ENCODE measurements at regions not wholly inside any gene's neighbourhood (a gene's known extent, or its start where the extent isn't known, plus 50 kb on each side); places are given as distances from the start of the nearest gene placed in this dataset.

- Histone ChIP-seq H3K9ac (ENCODE audit: extremely low read depth, insufficient read length, low read length) (no peak overlapping the region), H2AFZ (ENCODE audit: low read length) (no peak overlapping the region), H3K79me2 (ENCODE audit: insufficient read depth, low read length) (no peaks in the 10 kb centered on the region), H3K4ac (ENCODE audit: low read depth, low read length) (no peak overlapping the region), H4K91ac (ENCODE audit: insufficient read length, low read depth, low read length) (no peak overlapping the region), H2BK20ac (ENCODE audit: low read depth, low read length, poor library complexity, severe bottlenecking) (no peak overlapping the region), H3K4me1 (ENCODE audit: insufficient read depth, low read length) (0 out of 2 replicates have a peak, but pooled peaks cover 2% of the 10 kb centered on the region), H4K5ac (ENCODE audit: insufficient read length, low read depth, low read length) (no peak overlapping the region), H4K20me1 (ENCODE audit: control insufficient read depth, insufficient read depth, insufficient read length) (no peaks in the 10 kb centered on the region), H3K23ac (ENCODE audit: insufficient read length, low read depth, low read length) (no peak overlapping the region), H2BK15ac (ENCODE audit: low read depth, low read length) (no peak overlapping the region), H3K18ac (ENCODE audit: insufficient read length, low read depth, low read length) (no peak overlapping the region), H3K9me3 (ENCODE audit: control insufficient read depth, low read depth, low read length) (peaks cover 5% of the 10 kb centered on the region), H3K27me3 (ENCODE audit: insufficient read depth, low read length) (no peaks in the 10 kb centered on the region), H3T11ph (ENCODE audit: low read length) (no peak overlapping the region), H3K79me1 (ENCODE audit: insufficient read depth, low read depth, low read length, poor library complexity, severe bottlenecking) (no peaks in the 10 kb centered on the region), H3K14ac (ENCODE audit: insufficient read depth, low read length) (no peak overlapping the region), H3K4me2 (ENCODE audit: insufficient read depth, insufficient read length, low read length) (no peak overlapping the region), H2AK5ac (ENCODE audit: insufficient read length, low read length) (no peak overlapping the region), H2BK12ac (ENCODE audit: insufficient read length, low read depth, low read length) (no peak overlapping the region), H2BK120ac (ENCODE audit: low read depth, low read length, poor library complexity, severe bottlenecking) (no peak overlapping the region), H3K56ac (ENCODE audit: insufficient read length, low read depth, low read length) (no peak overlapping the region), H2BK5ac (ENCODE audit: insufficient read length, low read length) (no peak overlapping the region), H3K27ac (ENCODE audit: insufficient read length, low read depth, low read length) (no peak overlapping the region), H3K23me2 (ENCODE audit: insufficient read length, low read depth, low read length, poor library complexity, severe bottlenecking) (no peaks in the 10 kb centered on the region), H4K8ac (replicated peaks; ENCODE audit: insufficient read length, low read depth, low read length) (no peak overlapping the region)
- no peak overlapping the region for H3K4me3 Mint-ChIP-seq
- peaks cover 4% of the 10 kb centered on the region; the same call in 1 of the 2 replicates for H3K27me3 Mint-ChIP-seq (ENCODE audit: low read depth)
- H3K4me1 Mint-ChIP-seq, result peaks cover 4 to 20% of the 10 kb centered on the region in 2 experiments
- no peak overlapping the region for H3K27ac Mint-ChIP-seq
- DNase-seq, result no peak
- H3K9me3 Mint-ChIP-seq, result peaks cover 56 to 61% of the 10 kb centered on the region in 2 experiments
- TF ChIP-seq, protein P1, sequence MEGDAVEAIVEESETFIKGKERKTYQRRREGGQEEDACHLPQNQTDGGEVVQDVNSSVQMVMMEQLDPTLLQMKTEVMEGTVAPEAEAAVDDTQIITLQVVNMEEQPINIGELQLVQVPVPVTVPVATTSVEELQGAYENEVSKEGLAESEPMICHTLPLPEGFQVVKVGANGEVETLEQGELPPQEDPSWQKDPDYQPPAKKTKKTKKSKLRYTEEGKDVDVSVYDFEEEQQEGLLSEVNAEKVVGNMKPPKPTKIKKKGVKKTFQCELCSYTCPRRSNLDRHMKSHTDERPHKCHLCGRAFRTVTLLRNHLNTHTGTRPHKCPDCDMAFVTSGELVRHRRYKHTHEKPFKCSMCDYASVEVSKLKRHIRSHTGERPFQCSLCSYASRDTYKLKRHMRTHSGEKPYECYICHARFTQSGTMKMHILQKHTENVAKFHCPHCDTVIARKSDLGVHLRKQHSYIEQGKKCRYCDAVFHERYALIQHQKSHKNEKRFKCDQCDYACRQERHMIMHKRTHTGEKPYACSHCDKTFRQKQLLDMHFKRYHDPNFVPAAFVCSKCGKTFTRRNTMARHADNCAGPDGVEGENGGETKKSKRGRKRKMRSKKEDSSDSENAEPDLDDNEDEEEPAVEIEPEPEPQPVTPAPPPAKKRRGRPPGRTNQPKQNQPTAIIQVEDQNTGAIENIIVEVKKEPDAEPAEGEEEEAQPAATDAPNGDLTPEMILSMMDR (conservative IDR thresholded peaks at IDR 0.05), result no peak
- H3K36me3 Mint-ChIP-seq (ENCODE audit: insufficient read depth in 1 of 3, low read depth in 3 of 3), result peaks cover 0 to 3% (median under 1%) of the 10 kb centered on the region in 3 experiments; a peak in 3 of 7 replicates
- no CpG with 5 or more reads among the region's 4 CpGs for WGBS (ENCODE audit: extremely low coverage, insufficient read length, low lambda C conversion rate)
Observed at GRCh38 chrX:13474164-13474516, 95.3 kb upstream of the EGFL6 start.

Data from H9 (cell line).